TTC549 (cell line): ENCODE measurements at regions not wholly inside any gene's neighbourhood (a gene's known extent, or its start where the extent isn't known, plus 50 kb on each side); places are given as distances from the start of the nearest gene placed in this dataset.

Experiments
- FAIRE-seq: peaks from 2 replicates; lab custom pipeline; 2012; peaks lifted over from hg19 to GRCh38; lab: Jason Lieb, UNC

DNA sequence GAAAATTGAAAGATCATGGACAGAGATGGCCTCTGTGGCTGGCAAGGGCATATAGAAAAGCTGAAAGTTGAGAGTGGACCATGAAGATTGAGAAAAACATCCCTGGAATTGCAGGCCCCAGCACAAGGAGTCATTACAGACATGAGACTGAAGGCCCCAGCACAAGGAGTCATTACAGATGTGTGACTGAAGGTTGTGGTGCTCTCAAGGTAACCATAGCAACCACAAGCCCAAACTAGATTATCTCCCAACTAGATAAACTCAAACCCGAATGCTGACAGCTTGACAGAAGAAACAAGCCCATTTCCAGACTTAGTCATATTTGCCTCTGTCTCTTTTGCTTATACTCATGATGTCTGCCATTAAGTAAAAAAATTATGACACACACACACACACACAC lies 1252.1 kb upstream of the ADGRL4 start:
- no peak for FAIRE-seq

DNA sequence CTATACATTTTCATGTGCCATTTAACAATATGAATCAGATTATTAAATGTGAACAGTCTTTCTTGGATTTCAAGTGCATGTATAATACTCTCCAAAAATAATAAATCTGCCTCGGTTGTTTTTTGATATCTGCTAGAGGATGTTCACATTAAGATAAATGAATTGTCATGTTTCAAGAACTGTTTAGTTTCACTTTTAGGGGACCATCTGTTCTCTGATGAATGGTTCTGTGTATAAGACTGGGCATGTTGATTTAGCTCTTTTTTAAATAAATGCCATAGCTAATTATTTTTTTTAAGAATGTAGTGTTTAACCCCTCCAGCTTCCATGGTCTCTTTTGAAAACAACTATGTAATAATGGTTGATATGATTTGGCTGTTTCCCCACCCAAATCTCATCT lies 1245.1 kb upstream of the ADGRL4 start:
- no peak for FAIRE-seq

GRCh38 chr1:80251171-80251570 lies 1244.6 kb upstream of the ADGRL4 start:
- no peak for FAIRE-seq

GRCh38 chr1:80250573-80251168 lies 1244.1 kb upstream of the ADGRL4 start:
- FAIRE-seq = no peak

GRCh38 chr1:80249699-80250098 lies 1243.2 kb upstream of the ADGRL4 start:
- FAIRE-seq = no peak

DNA sequence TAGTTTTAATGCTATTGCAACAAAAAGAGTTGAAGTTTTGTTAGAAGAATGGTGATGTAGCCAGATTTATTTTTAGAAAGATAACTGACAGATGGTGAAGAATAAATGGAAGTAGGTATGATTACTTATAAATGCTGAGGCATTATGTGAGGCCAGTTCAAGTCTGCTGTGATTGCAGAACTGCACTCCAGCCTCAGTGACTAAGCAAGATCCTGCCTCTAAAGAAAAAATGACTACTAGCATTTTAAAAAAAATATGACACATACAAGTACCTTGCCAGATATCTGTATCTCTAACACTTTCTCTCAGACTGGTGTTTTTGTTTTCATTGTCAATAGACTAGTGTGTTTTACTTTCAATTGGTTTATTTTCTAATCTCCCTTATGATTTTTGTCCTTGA lies 1242.4 kb upstream of the ADGRL4 start:
- no peak for FAIRE-seq

DNA sequence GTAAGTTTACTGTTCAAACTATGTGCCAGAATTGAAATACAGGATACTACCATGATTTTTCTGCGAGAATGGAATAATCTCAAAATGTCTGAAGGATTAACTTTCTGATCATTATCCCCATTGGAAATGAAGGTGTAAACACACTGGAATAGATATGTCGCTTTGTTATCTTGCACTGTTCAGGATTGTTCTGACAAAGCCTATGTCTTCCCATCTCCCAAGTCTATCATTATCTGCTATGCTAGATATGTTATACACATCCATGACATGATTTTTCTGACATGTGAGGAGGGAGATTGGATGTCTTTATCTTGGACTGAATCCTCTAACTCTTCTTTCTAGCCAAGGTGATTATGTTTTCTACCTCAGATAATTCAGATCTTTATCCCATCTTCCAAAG lies 1239.3 kb upstream of the ADGRL4 start:
- no peak for FAIRE-seq

DNA sequence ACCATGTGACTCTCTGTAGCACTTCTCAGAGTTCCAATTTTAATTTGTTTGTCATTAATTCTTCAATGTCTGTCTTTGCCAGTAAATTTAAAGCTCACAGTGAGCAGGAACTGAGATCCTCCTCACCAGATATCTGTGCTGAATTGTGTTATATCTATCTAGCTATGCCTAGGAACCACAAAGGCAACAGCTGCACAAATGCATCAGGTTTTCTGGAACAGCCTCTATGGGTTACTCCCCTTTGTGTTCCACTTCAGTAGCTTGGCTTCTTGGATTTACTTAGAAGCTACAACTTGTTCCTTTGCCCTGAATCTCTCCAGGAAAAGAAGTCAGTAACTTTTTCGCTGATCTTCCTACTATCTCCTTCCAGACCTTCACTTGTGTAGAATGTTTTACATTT lies 1237.8 kb upstream of the ADGRL4 start:
- FAIRE-seq = no peak

DNA sequence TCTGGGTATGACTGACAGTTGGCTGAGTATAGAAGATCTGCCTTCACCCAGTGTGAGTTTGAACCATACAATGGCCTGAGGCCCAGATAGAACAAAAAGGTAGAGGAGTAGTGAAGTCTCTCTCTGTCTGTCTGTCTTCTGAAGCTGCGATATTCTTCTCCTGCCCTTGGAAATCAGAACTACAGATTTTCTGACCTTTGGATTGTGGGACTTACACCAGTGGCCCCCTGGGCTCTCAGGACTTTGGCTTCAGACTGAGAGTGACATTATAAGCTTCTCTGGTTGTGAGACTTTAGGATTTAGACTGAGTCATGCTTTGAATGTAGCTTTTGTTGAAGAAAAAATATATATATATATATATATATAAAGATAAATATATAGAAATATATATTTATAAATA lies 1235.0 kb upstream of the ADGRL4 start:
- no peak for FAIRE-seq

DNA sequence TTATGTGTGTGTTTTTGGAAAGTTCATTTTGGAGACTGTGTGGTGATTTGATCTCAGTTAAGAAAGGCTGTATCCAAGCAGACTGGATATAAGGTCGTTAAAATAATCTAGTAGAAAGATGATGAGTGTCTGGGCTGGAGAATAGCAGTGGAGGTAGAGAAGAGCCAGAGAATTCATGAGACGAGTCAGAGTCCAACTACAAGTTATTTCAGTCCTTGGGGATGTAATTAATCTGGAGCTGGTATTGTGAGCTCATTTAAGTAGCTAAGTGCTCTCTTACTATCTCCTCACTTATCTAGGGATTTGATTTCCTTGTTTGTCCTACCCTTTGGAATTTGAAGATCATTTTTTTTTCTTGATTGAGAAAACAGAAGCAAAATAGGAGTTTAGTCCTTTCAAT lies 1219.0 kb upstream of the ADGRL4 start:
- no peak for FAIRE-seq

DNA sequence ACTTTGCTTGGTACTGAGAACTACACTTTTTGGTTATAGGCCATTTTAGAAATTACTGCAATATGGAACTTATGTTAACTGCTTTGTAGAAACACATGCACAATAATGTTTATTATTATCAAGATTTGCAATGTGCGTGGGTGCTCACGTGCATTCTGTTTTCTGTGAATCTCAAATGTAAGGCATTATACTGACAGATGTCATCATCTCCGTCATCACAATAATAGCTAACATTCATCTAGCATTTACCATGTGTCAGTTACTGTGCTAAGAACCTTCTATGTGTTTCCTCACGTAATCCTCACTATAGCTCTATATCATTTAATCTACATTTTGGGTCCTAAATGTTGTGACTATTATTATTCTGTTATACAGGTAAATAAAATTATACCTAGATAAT lies 1214.8 kb upstream of the ADGRL4 start:
- FAIRE-seq = no peak

- FAIRE-seq = no peak
Observed at GRCh38 chr1:80218112-80218511, 1211.6 kb upstream of the ADGRL4 start.

- FAIRE-seq = no peak
Observed at GRCh38 chr1:80217377-80217986, 1211.0 kb upstream of the ADGRL4 start.

DNA sequence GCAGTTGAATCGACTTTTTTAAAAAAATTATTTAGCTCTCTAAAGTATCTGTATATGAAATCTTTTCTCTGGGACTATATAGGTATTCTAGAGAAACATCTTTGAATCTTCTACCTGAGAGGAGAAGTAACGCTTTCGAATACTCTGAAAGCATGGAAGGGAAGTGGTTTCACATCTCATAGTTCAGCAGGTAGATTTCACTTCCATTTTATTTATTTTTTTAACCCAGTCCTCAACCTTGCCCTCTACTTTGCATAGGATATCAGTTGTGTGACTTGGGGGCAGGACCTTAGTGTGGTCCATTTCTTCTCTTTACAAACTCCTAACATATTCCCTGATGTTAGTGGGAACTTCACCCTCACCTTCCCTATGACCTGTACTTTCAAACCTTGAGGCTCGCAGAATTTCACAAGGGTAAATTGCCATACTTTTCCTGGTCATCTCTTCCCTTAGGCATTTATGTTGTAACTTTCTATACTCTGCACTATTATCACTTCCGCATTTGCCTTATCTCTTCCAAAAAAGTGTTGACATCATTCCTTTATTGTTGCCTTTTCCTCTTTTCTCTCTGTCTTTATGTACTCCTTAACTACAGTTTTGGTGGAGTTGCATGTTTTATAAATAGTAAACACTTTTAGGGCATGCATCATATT lies 1208.5 kb upstream of the ADGRL4 start:
- no peak for FAIRE-seq

GRCh38 chr1:80212948-80213347 lies 1206.4 kb upstream of the ADGRL4 start:
- no peak for FAIRE-seq

GRCh38 chr1:80211691-80212380 lies 1205.3 kb upstream of the ADGRL4 start:
- FAIRE-seq = no peak

DNA sequence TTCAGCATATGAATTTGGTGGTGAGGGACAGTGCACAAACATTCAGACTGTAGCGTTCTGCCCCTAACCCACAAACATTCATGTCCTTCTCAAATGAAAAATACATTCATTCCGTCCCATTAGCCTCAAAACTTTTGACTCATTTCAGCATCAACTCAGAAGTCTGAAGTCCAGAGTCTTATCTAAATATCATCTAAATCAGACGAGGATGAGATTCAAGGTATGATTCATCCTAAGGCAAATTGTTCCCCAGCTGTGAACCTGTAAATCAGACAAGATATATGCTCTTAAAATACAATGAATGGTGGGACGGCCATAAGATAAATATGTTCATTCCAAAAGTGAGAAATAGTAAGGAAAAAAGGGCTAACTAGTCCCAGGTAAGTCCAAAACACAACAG lies 1195.6 kb upstream of the ADGRL4 start:
- FAIRE-seq = no peak

GRCh38 chr1:80194221-80194620 lies 1187.7 kb upstream of the ADGRL4 start:
- FAIRE-seq = no peak

GRCh38 chr1:80181418-80181817 lies 1174.9 kb upstream of the ADGRL4 start:
- FAIRE-seq = no peak

DNA sequence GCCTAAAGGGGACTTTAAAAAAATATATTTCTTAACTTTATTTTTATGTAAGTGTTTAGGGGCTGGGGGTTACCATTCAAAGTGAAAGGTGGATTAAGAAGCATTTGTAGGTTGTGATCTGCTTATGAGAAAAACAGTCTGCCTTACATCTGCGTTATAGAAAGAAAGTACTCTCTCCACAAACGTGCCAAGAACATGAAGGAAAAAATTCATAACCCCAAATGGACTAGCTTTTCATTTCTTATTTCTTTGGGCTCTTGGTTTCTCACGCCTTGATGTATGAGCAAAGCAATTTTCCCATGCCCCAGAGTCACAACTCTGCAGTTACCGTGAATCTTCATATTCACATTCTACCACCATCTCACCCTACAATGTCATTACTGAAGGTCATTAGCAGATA lies 1165.1 kb upstream of the ADGRL4 start:
- FAIRE-seq = no peak

- no peak for FAIRE-seq
Observed at GRCh38 chr1:80170811-80171485, 1164.4 kb upstream of the ADGRL4 start.

- FAIRE-seq = no peak
Observed at GRCh38 chr1:80164150-80164549, 1157.6 kb upstream of the ADGRL4 start.

DNA sequence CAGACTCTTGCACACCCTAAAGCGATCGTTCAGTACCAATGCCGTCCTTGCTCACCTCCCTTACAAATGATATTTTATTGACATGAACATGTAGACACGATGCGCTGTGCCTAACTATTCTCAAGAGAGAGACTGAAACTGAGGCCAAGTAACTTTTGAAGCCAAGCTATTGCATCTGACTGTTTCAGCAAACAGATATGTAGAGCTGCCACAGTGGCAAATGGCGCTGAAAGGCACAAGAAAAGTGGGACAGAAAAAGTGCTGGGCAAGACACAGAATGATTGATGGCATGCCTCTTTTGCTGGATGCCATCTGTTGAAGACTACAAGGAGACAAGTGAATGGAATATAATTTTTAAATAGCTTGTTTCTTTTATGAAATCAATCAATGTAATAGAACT lies 1157.2 kb upstream of the ADGRL4 start:
- no peak for FAIRE-seq
